IPS-NIHi11 (cell line): ENCODE measurements at regions not wholly inside any gene's neighbourhood (a gene's known extent, or its start where the extent isn't known, plus 50 kb on each side); places are given as distances from the start of the nearest gene placed in this dataset.
"Not testable (repeated sequence)": the region's sequence is repeated elsewhere in the genome, so short reads cannot be mapped to it uniquely, and the experiment has no call there.

ENCODE experiments used
- DNase-seq: peaks from one replicate; pipeline ENCODE4 v3.0.0; 2012; ENCODE audit warnings: mixed read lengths, low spot score

- no peak for DNase-seq
Observed at GRCh38 chr2:239550357-239550756, 149.5 kb upstream of the HDAC4 start.

GRCh38 chr2:239549711-239550255 lies 149.0 kb upstream of the HDAC4 start:
- no peak for DNase-seq

- DNase-seq: no peak
Observed at GRCh38 chr2:239548965-239549595, 148.3 kb upstream of the HDAC4 start.

GRCh38 chr2:239548451-239548871 lies 147.6 kb upstream of the HDAC4 start:
- DNase-seq: no peak

GRCh38 chr2:239547140-239547539 lies 146.3 kb upstream of the HDAC4 start:
- DNase-seq: not testable (repeated sequence)

GRCh38 chr2:239546541-239546940 lies 145.7 kb upstream of the HDAC4 start:
- DNase-seq: no peak

- DNase-seq: no peak
Observed at GRCh38 chr2:239545741-239546392, 145.0 kb upstream of the HDAC4 start.

- no peak for DNase-seq
Observed at GRCh38 chr2:239544918-239545465, 144.2 kb upstream of the HDAC4 start.

GRCh38 chr2:239544143-239544917 lies 143.5 kb upstream of the HDAC4 start:
- DNase-seq: no peak

GRCh38 chr2:239543702-239544101 lies 142.9 kb upstream of the HDAC4 start:
- DNase-seq: no peak

- no peak for DNase-seq
Observed at GRCh38 chr2:239540174-239540573, 139.4 kb upstream of the HDAC4 start.

GRCh38 chr2:239539776-239540100 lies 138.9 kb upstream of the HDAC4 start:
- DNase-seq: no peak

- DNase-seq: no peak
Observed at GRCh38 chr2:239539083-239539775, 138.4 kb upstream of the HDAC4 start.

- no peak for DNase-seq
Observed at GRCh38 chr2:239538357-239539052, 137.7 kb upstream of the HDAC4 start.

GRCh38 chr2:239537633-239538356 lies 137.0 kb upstream of the HDAC4 start:
- no peak for DNase-seq

GRCh38 chr2:239536186-239536585 lies 135.4 kb upstream of the HDAC4 start:
- DNase-seq: no peak

GRCh38 chr2:239535413-239536144 lies 134.8 kb upstream of the HDAC4 start:
- no peak for DNase-seq

- DNase-seq: no peak
Observed at GRCh38 chr2:239534581-239535412, 134.0 kb upstream of the HDAC4 start.
